Fibroblast of skin of right biceps (primary cell): ENCODE measurements at regions not wholly inside any gene's neighbourhood (a gene's known extent, or its start where the extent isn't known, plus 50 kb on each side); places are given as distances from the start of the nearest gene placed in this dataset.
A peak's percentile ranks its signal among the peaks of the same experiment; 100 is the strongest.
"Not testable (repeated sequence)": the region's sequence is repeated elsewhere in the genome, so short reads cannot be mapped to it uniquely, and the experiment has no call there.

Source experiments
- DNase-seq: peaks from one replicate; pipeline ENCODE4 v3.0.0-alpha.2; 2013

DNA sequence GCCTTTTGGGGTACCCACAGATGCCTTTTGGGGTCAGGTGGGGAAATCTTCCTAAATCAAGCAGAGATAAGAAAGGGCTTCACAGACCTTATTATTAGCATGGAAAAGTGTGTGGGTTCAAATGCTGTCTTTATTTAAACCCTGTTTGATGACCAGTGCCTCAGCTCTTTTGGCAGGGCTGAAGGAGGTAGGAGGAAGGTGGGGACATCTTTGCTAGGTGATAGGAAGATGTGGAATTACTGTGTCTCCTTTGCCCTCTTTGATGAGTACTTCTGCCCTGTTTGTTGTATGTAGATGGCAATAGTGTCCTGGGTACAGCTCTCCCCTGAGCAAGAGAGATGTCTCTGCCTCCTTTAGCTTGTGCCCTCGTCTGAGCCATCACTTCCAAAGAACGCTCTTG, 333.3 kb upstream of the ROPN1 start:
- DNase-seq, result no peak

DNA sequence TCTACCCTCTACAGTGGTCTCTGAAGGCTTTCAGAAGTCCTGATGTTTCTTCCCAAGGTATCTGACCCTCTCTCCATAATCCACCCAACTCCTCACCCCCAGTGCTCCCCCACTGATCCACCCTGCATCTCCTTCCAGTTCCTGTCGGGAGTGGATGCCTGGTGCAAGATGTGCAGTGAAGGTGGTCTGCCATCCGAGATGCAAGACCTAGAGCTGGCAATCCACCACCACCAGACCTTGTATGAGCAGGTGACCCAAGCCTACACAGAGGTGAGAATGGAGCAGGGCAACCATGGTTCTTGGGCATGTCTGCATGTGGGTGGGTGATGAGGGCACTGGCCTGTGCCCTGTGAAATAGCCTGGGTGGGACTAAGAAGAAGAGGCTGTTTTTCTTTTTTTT, 337.8 kb upstream of the ROPN1 start:
- no peak for DNase-seq

DNA sequence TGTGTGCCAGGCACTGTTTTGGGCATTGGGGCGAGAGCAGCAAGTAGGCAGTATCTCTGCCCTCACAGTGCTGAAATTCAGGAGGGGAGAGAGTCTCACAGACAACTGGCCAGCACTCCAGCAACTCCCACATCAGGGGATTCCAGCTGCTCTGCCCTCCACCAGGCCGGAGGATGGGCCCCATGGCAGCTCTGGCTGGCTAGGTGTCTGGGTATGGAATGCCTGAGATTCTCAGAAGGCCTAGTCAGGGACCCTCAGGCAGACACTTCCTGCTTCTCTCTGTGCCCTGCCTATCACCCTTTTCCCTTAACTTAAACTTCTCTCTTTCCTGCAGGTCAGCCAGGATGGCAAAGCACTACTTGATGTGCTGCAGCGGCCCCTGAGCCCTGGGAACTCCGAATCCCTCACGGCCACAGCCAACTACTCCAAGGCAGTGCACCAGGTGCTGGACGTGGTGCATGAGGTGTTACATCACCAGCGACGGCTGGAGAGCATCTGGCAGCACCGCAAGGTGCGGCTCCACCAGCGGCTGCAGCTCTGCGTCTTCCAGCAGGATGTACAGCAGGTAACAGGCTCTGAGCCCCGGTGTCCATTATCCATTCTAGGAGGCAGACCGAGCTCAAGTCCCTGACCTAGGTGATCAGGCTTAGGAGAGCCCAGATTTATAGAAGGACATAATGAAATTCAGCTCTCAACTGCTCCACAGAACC, 342.2 kb upstream of the ROPN1 start:
- DNase-seq, result no peak

DNA sequence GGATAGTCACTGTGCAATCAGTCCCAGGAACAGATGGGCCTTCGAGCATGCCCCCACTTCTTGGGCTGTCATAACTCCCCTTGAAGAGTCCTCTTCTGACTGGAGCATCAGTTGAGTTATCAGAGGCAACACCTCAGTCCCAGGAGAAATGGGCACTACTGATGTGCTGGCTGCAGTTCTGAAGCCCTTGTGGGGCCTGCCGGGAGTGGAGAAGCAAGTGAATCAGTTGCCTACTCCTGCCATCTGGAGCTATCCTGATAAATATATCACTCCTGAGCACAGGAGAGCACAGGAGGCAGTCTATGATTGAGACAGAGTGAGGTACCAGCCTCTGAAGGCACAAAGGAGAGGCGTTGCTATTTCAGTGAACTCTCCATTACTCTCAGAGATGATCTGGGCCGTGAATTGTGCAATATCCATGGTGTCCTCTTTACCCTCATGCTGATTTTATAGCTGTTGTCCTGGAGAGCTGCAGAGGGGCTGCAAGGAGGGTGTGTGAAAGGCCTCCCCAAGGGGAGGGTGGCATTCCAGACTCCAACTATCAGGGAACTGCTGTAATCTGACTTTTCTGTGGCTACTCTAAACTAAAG, 344.2 kb upstream of the ROPN1 start:
- DNase-seq, result no peak

DNA sequence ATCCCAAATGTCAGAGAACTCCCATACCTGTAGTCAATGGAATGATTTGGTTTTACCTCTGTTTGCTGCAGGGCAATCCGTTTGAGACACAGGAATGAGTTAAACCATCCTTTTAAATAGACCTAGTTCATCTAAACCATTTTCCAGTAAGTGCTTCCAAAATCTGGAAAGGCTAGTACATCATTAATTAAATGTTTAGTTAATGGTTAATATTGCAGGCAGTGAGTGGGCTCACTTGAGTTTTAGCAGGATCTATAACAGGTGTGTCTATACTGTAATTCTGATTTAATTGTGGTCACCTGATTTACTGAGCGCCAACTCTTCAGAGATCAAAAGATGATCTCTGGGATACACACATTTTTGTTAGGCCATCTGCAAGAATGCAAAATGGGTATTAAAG, 353.9 kb upstream of the ROPN1 start:
- no peak for DNase-seq

DNA sequence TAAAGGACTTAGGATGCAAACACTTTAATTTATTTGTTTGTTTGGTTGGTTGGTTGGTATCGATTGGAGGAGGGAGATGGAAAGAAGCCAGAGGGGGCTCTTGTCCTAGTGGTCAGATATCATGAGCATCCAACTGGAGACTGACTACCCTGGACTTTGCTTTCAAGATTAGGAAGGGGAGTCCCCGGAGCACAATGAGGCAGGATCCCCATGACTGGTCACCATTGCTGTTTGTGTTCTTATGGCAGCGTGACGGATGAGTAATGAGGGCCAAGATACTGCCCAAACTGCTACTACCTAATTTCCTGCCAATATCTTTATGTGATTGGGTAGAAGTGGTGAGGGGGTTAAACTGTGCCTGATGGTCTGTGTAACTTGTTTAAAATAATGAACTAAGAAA, 354.6 kb upstream of the ROPN1 start:
- DNase-seq, result no peak

DNA sequence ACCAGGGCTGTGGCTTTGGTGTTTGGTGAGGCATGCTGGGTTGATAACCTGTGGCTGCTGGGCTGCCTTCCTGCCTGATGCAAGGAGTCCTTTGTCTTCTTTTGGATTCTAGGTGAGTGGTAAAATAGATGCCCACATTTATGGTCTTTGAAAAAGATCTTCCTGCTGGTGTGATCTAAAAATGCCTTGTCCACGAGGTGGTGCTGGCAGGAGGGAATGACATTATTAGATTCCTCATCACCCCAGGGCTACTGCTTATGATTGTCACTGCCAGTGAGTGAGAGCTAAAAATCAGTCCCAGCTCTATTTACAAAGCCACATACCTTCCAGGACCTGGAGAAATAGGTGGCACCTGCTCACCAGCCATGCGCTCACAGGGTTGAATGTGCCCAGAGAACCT, 355.5 kb upstream of the ROPN1 start:
- DNase-seq, result no peak

DNA sequence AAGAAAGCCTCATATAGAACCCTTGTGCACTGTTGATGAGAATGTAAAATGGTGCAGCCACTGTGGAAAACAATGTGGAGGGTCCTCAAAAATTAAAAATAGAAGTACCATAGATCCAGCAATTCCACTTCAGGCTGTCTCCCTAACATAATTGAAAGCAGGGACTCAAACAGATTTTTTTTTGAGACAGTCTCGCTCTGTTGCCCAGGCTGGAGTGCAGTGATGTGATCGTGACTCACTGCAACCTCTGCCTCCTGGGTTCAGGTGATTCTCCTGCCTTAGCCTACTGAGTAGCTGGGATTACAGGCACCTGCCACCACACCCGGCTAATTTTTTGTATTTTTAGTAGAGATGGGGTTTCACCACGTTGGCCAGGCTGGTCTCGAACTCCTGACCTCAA, 356.6 kb upstream of the ROPN1 start:
- not testable (repeated sequence) for DNase-seq

DNA sequence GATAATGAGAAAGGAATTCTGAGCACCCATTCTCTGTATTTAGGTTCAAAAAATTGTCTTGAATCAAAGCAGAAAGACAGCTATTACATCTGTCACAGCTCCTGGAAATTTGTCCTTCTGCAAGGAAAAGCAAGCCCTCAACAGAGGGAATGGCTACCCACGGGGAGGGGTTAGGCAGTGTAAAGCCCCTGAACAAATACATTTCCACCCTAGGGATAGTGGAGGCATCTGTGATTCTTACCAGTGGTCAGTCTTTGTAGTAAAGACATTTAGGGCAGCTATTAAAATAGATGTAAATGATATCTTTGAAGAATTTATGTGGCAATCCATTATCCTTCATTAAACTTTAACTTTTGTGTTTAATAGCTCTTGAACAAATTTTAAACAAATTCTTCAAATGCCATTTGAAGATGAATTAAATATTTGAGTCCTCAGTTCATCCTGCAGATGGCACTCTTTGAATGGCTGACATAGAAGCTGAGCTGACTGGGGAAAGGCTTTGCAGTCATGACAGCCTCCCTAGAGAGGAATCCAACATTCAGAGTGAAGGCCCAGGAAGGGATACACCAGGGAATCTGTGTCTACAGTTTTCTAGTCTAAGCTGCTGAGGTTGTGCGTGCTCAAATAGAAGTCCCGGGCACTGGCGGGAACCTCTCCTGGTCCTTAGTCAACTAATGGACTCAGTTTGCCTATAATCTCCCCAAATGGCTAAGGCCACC, 359.7 kb upstream of the ROPN1 start:
- peak; percentile 76 for DNase-seq

DNA sequence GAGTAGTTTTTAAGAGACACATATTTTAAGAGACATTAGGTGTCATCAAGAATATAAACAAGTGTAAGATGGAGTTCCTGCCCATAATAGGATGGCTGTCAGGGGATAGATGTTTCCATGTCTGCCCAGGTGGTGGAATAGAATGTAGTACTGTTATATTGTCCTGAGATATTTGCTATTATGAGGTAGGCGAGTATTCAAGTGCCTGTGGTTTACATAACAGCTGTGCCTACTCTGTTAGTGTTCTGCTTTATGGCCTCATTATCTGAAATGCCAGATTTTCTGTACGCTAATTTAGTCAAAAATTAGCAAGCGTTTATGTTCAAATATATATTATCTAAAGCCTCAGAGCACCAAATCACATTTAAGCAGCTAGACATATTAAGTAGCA, 360.2 kb upstream of the ROPN1 start:
- no peak for DNase-seq

DNA sequence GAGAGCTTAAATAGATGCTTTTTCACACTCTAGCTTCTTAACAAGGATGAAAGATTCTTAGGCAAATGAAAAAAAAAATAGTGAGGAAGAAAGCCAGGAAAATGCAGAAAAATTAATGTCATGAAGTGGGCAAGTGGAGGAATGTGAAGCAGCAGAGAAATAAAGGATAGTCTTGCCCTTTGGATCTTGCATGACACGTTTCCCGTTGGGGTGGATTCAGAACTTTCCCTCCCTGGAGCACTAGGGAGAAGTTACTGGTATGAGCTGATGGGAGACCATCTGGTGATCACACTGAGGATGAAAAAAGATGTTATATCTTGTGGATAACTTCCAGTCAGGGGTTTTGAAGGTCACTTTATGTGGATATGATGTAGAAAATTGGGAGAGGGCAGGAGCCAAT, 361.8 kb upstream of the ROPN1 start:
- no peak for DNase-seq

DNA sequence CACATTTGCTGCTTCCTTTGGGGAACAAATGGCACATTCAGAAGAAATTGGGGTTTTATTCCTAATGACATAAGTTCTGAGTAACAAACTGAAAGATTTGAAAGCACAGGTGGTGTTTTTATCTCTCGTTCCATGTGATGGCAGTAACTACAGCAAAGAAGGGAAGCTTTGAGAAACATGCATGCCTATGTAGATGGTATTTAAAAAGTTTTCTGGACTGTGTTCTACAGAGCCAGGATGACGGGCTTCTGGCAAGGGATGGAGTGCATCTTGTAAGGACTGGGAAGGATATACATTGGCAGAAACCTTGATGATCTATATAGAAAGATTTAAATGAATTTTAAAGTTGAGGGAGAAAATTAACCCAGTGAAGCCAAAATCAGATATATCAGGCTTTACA, 362.2 kb upstream of the ROPN1 start:
- DNase-seq, result no peak

DNA sequence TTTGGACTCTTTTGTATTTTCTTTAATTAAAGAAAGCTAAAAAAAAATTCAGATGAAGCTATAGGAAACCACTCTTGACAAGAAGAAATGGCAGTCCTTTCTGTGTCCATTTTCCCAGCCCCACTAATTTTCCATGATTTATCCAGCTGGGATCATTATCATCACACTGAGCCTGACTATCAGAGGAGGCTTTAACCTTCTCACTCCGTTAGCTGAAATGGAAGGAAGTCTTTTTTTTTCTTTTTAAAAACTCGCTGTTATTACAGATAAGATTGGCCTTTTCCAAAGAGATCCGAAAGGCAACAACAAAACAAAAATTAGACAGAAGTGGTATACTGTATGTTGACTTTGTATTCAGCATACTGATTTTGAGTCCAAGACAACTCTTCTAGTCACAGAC, 366.2 kb upstream of the ROPN1 start:
- DNase-seq, result no peak

DNA sequence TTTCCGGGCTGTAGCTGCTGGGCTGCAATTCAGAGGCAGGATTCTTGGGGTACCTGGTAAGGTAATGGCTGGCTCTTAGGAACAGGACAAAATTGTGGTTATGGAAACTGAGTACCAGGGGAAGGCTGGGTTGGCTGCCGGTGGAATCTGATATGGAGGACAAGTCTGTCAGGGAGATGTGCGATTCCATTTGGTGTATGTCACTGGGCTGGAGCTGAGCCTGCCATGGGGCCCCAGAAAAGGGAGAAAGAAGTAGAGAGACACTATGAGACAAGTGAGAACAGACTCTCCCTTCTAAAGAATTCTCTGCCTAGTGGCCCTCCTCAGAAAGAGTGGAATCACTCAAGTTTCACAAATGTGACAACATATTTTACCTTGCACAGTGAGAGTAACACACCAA, 368.2 kb upstream of the ROPN1 start:
- DNase-seq, result peak; percentile 55

DNA sequence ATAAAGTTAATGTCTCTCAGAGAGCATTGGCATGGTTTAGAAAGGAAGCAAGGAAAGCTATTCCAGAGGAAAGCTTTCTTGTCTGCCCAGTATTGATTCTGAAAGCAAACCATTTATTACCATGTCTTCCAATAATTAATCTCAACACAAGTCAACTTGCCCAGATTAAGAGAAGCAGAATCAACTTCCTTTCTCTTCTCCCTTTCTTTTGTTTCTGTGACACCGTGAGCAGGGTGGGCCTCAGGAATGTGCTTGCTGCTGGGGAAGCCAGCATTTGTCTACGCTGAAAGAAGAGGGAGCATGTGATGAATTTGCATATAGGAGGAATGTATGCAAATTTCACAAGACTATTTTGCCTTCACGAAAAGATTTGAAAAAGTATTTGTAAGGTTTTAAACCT, 368.6 kb upstream of the ROPN1 start:
- peak; percentile 44 for DNase-seq

DNA sequence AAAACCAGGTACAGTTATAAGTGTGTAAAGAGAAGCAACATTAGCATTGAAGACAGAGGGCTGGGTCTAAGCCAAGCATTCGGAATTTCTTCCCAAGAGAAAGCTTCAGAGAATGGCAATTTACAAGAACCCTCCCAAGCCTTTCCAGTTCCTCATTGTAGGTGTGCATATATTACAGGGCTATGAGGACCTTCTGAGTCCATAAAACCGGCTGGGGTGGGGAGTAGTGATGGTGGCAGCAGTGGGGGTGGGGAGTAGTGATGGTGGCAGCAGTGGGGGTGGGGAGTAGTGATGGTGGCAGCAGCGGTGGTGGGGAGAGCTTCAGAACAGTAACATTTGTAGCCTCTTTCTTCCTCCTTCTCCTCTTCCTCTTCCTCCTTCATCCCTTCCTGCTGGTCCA, 368.7 kb upstream of the UMPS start:
- DNase-seq, result no peak

DNA sequence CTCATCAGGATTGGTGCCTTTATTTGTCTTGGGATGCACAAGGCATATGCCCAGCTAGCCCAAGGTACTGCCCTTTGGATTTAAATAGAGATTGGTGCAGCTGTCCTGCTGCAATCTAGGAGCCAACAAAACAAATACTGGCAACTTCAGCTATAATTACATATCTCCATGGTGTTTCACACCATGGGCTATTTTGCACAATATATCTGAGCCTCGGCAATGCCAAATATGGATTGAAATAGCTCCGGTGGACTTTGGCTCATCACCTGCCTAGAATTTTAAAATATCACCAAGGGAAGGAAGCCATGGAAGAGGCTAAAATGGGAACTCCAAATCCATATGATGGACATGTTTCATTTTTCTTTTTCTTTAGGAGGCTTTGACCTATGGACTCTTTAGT, 367.8 kb upstream of the UMPS start:
- DNase-seq, result no peak

DNA sequence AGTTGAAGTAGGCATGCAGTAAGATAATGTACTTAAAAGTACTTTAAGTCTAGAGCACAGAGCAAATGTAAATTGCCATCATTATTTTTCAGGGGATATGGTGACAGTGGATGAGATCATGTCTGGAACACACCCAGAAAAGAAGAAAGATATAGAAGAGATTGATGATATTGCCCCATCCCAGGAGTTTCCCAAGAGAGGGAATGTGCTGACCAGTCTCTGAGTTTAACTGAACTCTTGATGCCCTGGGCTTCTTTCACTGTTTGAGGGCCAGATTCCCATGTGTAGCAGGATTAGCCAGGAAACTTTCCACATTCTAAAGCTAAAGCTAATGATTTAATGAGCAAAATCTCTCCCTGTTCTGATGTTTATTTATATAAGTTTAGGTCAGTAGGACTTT, 366.8 kb upstream of the UMPS start:
- peak; percentile 84 for DNase-seq

DNA sequence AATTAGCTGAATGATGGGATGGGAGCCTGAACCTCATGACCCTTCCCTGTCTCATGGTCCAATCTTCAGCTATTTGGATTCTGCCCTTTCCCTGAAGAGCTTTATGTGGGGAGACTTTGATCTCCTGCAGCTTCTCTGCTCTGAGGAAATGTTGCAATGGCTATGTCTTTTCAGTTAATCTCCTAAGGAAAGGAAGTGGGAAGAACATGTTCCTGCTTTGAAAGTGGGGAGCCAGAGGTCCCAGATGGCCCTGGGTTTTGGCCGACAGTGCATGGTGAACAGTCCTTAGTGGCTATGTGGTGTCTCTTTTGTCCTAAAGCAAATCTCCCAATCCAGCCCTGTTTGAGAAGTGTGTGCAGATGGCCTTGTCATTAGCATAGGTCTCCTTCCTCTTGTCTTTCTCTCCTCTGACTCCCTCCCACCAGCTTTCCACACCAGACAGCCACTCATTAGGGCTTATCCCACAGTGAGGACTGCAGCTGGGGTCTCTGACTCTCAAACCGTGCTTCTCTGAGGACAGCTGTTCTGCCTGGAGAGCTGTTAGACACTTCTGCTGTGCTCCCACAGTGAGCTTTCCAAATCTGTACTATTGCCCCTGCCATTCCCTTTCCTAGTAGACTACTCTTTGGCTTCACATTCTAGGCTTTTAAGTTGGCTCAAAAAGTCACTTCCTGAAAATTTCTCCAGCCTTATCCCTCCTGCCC, 365.8 kb upstream of the UMPS start:
- DNase-seq, result no peak

DNA sequence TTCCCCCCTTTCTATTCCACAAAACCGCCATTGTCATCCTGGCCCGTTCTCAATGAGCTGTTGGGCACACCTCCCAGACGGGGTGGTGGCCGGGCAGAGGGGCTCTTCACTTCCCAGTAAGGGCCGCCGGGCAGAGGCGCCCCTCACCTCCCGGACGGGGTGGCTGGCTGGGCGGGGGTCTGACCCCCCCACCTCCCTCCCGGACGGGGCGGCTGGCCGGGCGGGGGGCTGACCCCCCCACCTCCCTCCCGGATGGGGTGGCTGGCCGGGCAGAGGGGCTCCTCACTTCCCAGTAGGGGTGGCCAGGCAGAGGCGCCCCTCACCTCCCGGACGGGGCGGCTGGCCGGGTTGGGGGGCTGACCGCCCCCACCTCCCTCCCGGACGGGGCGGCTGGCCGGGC, 363.6 kb upstream of the UMPS start:
- not testable (repeated sequence) for DNase-seq

DNA sequence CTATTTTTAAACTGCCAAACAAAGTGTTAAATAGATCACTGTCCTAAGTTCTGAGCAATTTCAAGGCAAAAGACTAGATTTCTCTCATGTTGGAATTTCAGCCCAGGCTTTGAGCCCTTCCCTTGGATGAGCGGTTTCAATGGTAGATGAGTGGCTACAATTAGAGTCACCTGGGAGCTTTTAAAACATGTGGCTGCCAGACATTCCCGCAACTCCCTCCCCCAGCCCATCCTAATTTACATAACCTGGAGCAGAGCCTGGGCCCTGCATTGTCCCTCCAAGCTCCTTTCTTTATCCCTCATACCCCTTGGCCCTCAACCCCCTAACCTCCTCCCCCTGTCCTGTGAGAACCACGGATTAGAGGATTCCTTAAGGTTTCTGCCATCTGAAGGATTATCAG, 357.5 kb upstream of the UMPS start:
- peak; percentile 18 for DNase-seq

DNA sequence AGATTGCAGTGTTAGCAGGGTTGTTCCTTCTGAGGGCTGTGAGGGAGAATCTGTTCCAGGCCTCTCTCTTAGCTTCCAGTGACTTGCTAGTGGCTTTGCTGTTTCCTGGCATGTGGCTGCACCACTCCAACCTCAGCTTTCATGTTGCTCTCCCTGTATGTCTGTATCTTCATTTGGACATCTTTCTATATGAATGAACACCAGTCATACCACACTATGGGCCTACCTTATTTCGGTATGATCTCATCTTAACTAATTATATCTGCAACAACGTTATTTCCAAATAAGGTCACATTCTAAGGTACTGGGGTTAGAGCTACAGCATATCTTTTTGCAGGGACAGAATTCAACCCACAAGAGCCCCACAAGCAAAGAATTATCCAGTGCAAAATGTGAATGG, 356.7 kb upstream of the UMPS start:
- no peak for DNase-seq

DNA sequence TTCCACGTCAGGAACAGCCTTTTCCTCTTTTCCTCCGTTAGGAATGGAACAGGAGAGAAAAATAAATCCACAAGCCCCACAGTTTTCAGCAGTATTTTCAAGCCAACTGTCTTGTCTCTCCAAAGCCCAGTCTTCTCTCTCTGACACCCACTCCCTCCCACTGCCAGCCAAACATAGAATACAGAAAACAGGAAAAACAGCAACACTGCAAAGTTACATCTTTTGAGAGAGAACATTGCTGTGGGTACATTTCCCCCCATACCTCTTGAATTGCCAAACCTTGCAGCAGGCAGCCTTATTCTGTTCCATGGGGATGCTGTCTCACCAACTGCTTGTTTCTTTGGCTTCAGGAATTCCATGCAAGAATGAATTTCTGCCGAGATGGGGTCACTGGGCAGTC, 355.7 kb upstream of the UMPS start:
- DNase-seq, result no peak
